ENCODE measurements at regions not wholly inside any gene's neighbourhood (a gene's known extent, or its start where the extent isn't known, plus 50 kb on each side); places are given as distances from the start of the nearest gene placed in this dataset.

DNA sequence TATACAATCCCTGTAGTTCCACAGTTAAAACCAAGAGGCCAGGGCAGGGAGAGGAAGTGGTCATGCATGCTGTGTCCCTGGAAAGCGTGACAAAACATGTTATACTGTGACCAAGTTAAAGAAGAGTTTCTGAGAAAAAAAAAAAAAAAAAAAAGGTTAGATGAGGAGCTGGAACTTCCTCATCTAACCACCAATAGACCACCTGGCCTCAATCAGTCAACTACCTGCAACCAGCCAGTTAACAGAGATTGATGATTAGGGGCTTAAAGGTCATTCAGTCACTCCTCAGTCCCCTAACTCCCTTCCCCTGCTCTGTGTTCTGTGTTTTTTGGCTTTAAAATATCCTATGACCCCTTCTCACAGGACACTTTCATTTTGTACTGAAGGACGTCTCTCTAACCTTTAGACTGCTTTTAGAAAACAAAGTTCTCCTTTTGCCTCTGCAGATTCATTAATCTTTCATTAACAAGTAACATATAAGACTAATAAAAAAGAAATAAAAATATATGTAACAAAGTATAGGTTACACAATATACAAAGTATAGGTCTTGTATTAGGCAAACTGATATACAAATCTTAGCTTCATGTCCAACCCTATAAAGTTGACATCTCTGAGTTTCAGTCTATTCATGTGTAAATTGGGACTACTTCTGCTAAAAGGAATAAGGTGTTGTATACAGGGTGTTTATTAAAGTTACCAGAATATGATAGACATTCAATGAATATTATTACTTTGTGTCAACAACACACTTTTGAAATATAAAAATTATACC is 179.1 kb upstream of the NDST4 start:
- in situ Hi-C loops (cut with MboI; ENCODE audit: low sequenced_read_pairs): no loop called here

DNA sequence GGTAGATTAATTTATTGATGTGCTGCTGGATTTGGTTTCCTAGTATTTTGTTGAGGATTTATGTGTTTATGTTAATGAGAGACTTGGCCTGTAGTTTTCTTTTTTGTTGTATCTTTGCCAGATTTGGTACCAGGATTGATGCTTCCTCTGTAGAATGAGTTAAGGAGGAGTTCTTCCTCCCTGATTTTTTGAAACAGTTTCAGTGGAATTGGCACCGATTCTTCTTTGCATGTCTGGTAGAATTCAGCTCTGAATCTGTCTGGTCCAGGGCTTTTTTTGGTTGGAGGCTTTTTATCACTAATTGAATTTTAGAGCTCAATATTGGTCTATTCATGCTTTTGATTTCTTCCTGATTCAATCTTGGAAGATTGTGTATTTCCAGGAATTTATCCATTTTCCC is 174.0 kb upstream of the NDST4 start:
- in situ Hi-C loops (cut with MboI; ENCODE audit: low sequenced_read_pairs): no loop called here

DNA sequence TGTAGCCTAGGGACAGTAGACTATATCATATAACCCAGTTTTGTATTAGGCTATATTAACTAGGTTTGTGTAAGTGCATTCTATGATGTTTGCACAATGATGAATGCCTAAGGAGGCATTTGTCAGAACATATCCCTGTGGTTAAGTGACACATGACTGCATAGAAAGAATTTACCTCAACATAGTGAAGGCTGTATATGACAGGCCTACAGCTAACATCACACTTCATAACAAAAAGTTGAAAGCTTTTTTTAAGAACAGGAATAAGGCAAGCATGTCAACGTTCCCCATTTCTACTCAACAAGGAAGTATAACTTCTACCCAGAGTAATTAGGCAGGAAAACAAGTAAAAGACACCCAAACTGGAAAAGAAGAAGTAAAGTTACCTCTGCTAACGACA is 165.9 kb upstream of the NDST4 start:
- in situ Hi-C loops (cut with MboI; ENCODE audit: low sequenced_read_pairs): no loop called here

DNA sequence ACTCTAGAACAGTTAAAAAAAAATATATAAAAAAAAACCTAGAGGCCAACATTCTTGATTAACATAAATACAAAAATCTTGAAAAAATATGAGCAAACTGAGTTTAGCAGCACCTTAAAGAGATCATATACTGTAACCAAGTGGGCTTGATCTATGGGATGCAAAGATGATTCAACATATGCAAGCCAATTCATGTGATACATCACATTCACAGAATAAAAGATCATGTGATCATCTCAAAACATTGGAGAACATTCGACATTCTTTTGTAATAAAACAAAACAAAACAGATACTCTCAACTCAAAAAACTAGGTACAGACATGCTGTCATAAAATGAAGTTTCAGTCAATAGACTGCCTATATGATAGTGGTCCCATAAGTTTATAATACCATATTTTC is 165.4 kb upstream of the NDST4 start:
- in situ Hi-C loops (cut with MboI; ENCODE audit: low sequenced_read_pairs): no loop called here

DNA sequence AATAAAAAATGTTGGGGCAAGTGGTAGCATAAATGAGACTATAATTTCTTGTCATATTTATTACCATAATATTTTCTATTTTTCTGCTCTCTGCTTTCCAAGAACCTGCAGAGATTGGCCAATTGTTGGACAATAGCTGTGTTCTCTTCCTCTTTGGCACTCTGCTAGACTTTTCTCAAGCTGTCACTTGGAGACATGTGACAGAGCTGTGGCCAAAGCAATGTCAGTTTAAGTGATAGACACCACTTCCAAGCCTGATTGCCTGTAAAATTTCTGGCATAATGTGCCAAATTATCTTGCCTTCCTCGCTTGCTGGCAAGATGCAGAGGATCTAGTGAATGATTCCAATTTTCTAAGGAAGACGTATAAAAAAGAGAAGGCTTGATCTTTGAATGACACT is 162.2 kb upstream of the NDST4 start:
- in situ Hi-C loops (cut with MboI; ENCODE audit: low sequenced_read_pairs): no loop called here

DNA sequence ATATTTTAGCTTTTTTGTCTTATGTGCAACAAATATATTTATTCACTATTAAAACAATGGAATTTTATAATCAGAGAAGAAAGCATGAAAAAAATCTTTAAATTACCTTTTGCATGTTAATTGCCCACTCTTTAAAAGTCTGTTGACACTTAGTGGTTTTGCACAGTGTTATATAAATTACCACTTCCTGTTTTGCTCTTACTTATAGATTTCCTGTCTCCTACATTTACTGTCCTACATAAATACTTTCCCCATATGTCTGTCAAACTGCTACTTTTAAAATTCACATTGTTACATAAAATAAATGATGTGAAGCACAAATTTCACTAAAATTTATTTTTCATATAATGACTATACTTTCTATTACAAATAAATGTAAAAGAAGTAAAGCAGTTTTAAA is 161.1 kb upstream of the NDST4 start:
- in situ Hi-C loops (cut with MboI; ENCODE audit: low sequenced_read_pairs): no loop called here

DNA sequence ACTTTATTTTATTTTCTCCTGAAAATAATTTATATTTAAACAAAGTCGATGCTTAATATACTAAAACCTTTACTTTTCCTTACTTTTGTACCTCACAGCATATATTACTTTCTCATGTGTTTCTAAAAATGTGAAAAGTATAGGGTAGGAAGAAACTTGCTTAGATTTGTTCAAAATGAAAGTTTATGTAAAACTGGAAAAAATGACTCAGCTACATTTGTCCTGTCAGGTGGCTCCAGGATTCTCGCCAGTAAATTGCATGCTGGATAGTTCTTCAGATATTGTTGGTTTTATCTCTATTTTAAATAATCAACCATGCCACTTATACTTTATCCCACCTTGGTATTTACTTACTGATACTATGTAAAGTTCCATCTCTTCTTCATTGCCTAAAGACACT is 159.2 kb upstream of the NDST4 start:
- in situ Hi-C loops (cut with MboI; ENCODE audit: low sequenced_read_pairs): no loop called here

DNA sequence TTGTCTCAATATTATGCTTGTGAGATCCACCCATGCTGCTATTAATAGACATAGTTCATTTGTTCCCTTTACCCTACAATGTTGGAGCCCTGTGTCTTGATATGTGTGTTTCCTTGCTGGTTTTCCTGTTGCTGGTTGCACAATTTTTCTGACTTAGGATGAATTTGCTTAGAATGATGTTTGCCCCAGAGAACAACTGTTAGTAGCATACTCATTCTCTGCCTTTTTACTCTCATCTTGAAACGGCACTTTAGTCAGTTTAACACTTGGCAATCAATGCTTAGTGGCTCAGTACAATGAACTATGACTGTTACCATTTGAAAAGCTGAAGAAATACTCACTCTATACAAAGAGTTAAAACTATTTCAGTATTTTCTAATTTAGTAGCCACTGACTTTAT is 158.8 kb upstream of the NDST4 start:
- in situ Hi-C loops (cut with MboI; ENCODE audit: low sequenced_read_pairs): no loop called here

DNA sequence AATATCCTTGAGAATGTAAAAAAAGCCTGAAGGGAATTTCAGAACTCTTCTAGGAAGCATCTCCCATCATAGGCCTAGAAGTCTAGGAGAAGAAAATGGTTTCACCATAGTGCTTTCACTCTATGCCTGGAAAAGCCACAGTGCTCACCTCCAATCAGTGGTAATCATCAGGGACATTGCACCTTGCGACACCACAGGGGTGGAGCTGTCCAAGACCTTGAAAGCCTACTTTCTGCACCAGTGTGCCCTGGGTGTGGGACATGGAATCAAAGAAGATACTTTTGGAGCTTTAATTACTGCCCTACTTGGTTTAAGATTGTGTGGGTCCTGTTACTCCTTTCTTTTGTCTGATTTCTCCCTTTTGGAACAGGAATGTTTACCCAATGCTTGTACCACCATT is 146.8 kb upstream of the NDST4 start:
- in situ Hi-C loops (cut with MboI; ENCODE audit: low sequenced_read_pairs): no loop called here

DNA sequence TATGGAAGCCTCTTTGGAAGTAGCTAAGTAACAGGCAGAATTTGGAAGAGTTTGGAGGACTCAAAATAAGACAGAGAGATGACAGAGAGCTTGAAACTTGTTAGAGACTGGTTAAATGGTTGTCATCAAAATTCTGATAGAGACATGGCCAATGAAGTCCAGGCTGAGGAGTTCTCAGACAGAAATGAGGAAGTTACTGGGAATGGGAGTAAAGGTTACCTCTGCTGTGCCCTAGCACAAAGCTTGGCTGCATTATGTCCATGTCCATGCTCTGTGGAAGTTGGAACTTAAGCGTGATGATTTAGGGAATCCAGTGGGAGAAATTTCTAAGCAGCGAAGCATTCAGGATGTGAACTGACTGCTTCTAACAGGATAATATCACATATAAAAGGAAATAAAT is 146.2 kb upstream of the NDST4 start:
- in situ Hi-C loops (cut with MboI; ENCODE audit: low sequenced_read_pairs): no loop called here

DNA sequence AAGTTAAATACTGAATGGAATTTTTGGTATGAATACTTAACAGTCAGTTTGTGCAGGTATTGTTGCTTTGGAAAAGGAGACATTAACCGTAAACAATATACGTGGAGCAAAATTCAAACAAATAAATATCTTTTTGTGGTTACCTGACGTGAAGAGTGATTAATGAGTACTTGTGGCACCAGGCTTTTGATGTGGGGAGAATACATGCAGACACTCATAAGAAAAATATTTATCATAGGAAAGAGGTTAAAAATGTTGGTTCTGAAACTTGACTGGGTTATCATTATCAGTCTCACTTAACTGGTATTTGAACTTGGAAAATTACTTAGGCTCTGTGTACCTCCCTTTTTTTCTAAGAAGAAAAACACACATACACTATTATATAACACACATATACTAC is 136.4 kb upstream of the NDST4 start:
- in situ Hi-C loops (cut with MboI; ENCODE audit: low sequenced_read_pairs): loop anchor here (25.0 kb wide), 1 partner anchor 287 kb away; no protein-coding TSS in a partner anchor

DNA sequence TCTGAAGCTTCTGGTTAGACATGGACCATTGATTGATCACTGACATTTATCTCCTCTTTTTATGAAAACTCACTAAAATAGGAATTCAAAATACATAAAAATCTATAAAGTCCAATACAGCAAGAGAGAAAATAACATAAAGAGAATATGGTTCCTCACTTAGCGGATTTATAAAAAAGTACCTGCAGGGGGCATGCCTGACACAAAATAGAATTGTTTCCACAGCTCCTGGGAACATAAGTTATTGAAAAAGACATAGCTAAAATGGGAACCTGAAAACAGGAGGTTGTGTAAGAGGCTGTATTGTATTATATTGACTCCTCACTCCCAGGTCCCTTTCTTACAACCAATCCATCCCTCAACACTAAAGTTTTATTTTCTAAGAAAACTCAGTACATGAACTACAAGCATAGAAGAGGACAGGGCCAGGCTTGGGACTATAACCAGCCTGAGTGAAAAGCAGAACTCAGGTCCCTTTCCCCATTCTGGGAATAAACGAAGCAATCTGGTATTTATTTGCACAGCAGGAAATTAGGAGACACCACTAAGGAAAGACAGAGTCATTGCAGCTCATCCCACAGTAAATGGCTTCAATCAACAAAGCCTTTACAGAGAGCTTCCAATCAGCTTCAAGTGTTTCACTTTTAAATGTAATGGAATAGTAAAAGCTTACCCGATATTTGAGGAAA is 121.1 kb upstream of the NDST4 start:
- in situ Hi-C loops (cut with MboI; ENCODE audit: low sequenced_read_pairs): loop anchor here (25.0 kb wide), 1 partner anchor 303 kb away; no protein-coding TSS in a partner anchor

DNA sequence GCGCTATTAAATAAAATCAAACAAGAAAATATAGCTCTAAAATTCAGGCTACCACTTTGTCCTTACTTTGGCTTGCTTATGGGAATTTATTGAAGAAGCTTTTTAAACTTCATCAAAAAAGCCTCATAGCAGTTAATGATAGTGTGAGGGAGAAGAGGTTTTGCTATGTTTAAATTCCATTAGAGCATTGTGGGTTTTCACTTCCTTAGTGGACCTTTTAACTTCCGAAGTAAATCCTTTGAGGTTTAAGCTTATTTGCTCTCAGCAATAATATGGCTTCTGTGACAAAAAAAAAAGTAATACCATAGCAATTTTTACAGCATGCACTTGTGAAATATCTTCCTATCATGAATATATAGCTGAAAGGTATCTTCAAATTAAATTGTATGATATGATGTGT is 120.2 kb upstream of the NDST4 start:
- in situ Hi-C loops (cut with MboI; ENCODE audit: low sequenced_read_pairs): loop anchor here (25.0 kb wide), 1 partner anchor 304 kb away; no protein-coding TSS in a partner anchor

DNA sequence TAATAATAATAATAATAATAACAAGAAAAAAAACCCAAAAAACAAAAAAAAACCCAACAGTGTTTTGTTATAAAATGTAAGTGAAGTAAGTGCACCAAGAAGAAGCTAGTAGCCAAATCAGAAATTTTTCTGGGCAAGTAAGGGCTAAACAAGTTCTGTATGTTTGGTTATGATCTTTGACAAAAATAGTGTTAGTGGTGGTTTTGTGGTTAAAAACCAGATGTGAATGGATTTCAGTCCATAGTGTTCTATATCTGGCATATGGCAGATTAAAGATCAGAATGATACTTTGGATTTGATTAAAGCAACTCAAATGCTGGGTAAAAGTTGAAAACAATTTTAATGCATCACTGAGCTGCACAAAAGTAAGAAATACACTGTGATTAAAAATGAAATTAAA is 116.5 kb upstream of the NDST4 start:
- in situ Hi-C loops (cut with MboI; ENCODE audit: low sequenced_read_pairs): loop anchor here (25.0 kb wide), 1 partner anchor 307 kb away; no protein-coding TSS in a partner anchor

DNA sequence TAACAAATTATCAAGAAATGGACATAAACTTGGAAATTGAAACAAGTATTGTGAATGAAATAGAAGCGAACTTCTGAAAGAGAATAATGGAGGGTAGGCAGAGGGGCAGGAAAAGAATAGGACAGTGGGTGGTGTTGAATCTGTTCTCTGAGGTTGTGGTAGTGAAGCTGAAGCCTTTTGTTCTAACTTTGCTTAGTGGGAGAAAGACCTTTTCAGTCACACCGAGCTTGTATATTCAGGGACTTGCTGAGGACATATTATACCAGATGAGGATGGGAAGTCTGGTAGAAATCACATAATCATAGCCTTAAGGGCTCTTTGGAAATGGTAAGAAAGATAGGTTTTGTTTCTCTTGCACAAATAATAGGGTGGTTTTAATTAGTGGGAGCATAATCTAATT is 115.4 kb upstream of the NDST4 start:
- in situ Hi-C loops (cut with MboI; ENCODE audit: low sequenced_read_pairs): loop anchor here (25.0 kb wide), 1 partner anchor 308 kb away; no protein-coding TSS in a partner anchor

DNA sequence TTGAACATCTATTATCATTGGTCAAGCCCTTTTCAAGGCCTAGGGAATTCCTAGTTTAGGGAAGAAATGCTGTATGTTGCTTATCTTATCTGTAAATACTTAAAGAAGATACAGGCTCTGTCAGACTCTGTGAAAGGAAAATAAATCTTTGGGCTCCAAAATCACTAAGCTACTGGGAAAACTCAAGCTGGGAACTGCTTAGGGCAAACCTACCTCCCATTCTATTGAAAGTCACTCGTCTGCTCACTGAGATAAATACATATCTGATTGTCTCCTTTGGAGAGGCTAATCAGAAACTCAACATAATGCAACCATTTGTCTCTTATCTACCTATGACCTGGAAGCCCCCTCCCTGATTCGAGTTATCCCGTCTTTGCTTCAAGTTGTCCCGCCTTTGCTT is 108.6 kb upstream of the NDST4 start:
- in situ Hi-C loops (cut with MboI; ENCODE audit: low sequenced_read_pairs): no loop called here

DNA sequence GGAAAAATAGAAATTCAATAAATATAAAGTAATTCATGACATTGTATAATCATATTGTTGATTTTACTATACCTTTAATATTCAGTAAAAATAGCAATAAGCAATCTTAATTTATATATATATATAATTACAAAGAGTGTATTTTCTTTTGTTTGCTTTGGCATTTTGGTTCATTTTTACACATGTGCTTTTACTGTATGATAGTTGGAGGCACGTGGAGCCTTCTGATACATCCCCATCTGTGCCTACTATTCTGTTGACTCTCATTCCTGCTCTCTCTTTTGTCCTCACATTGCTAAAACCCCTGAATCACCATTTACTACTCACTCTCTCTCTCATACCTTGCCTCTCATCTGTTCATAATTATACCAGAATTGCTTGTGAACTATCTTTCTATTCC is 106.4 kb upstream of the NDST4 start:
- in situ Hi-C loops (cut with MboI; ENCODE audit: low sequenced_read_pairs): no loop called here

DNA sequence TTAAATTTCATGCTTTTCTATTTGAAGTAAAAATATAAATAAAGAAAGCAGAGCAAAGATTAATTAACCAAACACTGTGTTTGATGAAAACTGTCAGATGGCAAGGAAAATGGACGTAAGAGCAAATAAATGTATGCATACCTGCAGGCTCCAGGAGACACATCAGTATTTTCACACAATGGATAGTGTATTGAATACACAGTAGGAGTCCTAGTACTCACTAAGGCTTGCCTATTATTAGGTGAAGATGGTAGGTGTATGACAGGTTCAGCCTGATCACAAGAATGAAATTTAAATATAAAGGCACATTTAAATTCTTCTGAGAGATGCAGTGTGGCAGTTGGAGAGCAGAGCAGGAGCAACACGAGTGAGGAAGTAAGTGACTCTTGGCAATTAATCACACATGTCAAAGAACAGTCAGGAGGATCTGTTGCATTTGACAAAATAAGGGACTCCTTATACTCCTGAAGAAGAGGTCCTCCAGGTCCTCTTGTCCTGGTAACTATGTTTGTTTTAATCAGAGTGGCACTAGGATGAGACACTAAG is 106.0 kb upstream of the NDST4 start:
- in situ Hi-C loops (cut with MboI; ENCODE audit: low sequenced_read_pairs): no loop called here

DNA sequence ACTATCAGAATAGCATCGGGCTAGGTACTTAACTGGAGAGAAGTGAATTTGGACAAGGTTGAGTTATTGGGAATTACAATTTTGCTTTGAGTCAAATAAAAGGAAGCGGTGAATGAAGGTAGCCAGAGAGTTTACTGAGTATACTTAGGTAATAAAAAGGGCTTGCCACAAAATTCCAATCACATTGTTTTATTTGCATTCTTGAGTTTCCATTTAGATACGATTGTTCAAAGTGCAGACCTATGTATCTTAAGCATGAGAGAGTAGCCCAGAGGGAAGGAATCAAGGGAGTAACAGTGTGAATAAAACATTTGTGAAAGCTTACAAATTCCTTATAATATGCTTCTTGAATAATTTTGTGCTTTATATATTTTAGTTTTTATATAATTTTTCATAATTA is 102.5 kb upstream of the NDST4 start:
- in situ Hi-C loops (cut with MboI; ENCODE audit: low sequenced_read_pairs): no loop called here

DNA sequence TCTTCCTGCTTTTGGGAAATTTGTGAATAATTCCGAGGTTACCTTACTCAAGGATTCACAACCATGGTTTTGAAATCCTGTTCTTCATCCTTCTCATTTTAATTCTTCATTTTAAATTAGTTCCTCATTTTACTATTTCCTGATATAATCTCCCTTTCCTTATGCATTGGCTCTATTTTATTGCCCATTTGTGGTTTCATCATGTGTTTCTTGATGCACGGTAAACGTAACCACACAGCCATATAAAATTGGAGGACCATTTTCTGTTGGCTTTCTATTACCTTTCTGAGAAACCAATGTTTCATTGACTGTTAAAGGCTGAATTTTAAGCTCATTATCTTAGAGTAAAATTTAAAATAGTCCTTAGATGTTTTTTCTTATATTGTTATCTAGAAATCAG is 100.3 kb upstream of the NDST4 start:
- in situ Hi-C loops (cut with MboI; ENCODE audit: low sequenced_read_pairs): no loop called here

DNA sequence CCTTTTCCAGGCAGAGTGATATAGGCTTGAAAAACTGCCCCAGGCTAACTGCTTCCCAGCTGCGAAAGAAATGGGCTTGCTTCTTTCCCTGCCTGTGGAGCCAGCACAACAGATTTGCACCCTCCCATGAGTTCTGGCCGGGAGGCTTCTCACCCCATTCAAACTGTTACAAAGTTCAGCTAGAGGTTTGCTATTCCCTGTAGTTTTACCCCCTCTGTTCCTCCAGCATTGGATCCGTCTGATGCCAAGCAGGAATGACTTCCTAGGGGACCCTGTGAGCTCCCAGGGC is 87.6 kb upstream of the NDST4 start:
- in situ Hi-C loops (cut with MboI; ENCODE audit: low sequenced_read_pairs): no loop called here
